Astrocyte of the spinal cord (primary cell): ENCODE measurements at regions not wholly inside any gene's neighbourhood (a gene's known extent, or its start where the extent isn't known, plus 50 kb on each side); places are given as distances from the start of the nearest gene placed in this dataset.

Source experiments
- DNase-seq: peaks from one replicate; pipeline ENCODE4 v3.0.0; 2011; ENCODE audit warnings: low read depth, low spot score
- H3K4me3 ChIP-seq: 2 replicates; pipeline ENCODE4 v1.5.1; 2011; ENCODE audit warnings: low read depth, mild to moderate bottlenecking, low read length, moderate library complexity
- in situ Hi-C: cut with HindIII; loops from 2 replicates; pipeline ENCODE4 v1.10.0; 2017; ENCODE audit warnings: low sequenced_read_pairs
- TF ChIP-seq, protein P1 (sequence below): IDR thresholded peaks from 2 replicates; pipeline ENCODE4 v1.5.1; 2012; ENCODE audit warnings: low read depth, mild to moderate bottlenecking, low read length, inconsistent platforms

DNA sequence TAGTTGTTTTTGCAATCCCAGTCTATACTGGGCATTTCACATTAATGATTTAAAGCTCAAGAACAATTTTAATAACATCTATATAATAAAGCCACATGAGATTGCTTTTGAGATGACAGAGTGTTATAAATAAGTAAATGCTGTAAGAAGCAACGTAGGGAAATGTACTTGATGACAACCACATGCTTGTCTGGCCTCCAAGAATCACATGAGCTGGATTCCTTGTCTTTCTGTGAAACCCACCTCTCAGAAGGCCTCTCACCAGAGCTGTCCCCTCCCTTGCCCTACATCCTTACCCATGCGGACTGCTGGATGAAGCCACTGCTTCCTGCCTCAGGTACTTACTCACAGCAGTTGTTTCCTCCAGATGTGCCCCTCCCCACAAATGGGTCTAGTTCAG, 145.1 kb upstream of the CTTNBP2NL start:
- DNase-seq, result no peak
- TF ChIP-seq, protein P1, sequence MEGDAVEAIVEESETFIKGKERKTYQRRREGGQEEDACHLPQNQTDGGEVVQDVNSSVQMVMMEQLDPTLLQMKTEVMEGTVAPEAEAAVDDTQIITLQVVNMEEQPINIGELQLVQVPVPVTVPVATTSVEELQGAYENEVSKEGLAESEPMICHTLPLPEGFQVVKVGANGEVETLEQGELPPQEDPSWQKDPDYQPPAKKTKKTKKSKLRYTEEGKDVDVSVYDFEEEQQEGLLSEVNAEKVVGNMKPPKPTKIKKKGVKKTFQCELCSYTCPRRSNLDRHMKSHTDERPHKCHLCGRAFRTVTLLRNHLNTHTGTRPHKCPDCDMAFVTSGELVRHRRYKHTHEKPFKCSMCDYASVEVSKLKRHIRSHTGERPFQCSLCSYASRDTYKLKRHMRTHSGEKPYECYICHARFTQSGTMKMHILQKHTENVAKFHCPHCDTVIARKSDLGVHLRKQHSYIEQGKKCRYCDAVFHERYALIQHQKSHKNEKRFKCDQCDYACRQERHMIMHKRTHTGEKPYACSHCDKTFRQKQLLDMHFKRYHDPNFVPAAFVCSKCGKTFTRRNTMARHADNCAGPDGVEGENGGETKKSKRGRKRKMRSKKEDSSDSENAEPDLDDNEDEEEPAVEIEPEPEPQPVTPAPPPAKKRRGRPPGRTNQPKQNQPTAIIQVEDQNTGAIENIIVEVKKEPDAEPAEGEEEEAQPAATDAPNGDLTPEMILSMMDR, result no peak
- in situ Hi-C loops, result no loop called here
- H3K4me3 ChIP-seq, result no peak overlapping the region

GRCh38 chr1:112251766-112252506, 144.1 kb upstream of the CTTNBP2NL start:
- no peak overlapping the region for H3K4me3 ChIP-seq
- in situ Hi-C loops, result no loop called here
- TF ChIP-seq, protein P1, result no peak
- peak; percentile 20 for DNase-seq

GRCh38 chr1:112253366-112253765, 142.6 kb upstream of the CTTNBP2NL start:
- in situ Hi-C loops, result no loop called here
- no peak overlapping the region for H3K4me3 ChIP-seq
- TF ChIP-seq, protein P1, result no peak
- no peak for DNase-seq

- in situ Hi-C loops, result no loop called here
- DNase-seq, result no peak
- TF ChIP-seq, protein P1, result no peak
- H3K4me3 ChIP-seq, result no peak overlapping the region
Measured at GRCh38 chr1:112255080-112255479, 140.9 kb upstream of the CTTNBP2NL start.

- in situ Hi-C loops, result no loop called here
- TF ChIP-seq, protein P1, result no peak
Measured at GRCh38 chr1:112256411-112256810, 139.6 kb upstream of the CTTNBP2NL start.

GRCh38 chr1:112257043-112257835, 138.8 kb upstream of the CTTNBP2NL start:
- no peak overlapping the region for H3K4me3 ChIP-seq
- TF ChIP-seq, protein P1, result no peak
- in situ Hi-C loops, result no loop called here
- DNase-seq, result no peak

More at GRCh38 chr1:112256411-112256810, 139.6 kb upstream of the CTTNBP2NL start:
- no peak overlapping the region for H3K4me3 ChIP-seq
- no peak for DNase-seq
